ENCODE measurements at regions not wholly inside any gene's neighbourhood (a gene's known extent, or its start where the extent isn't known, plus 50 kb on each side); places are given as distances from the start of the nearest gene placed in this dataset.

- TF ChIP-seq ZNF83 (CRISPR knock-in tag; IDR thresholded peaks at IDR 0.05; ENCODE audit: borderline replicate concordance) = no peak
- no peak for TF ChIP-seq MZF1 (CRISPR knock-in tag; IDR thresholded peaks at IDR 0.05; ENCODE audit: borderline replicate concordance)
- TF ChIP-seq ZNF20 (CRISPR knock-in tag; IDR thresholded peaks at IDR 0.05) = no peak
- TF ChIP-seq ZNF484 (CRISPR knock-in tag; IDR thresholded peaks at IDR 0.05; ENCODE audit: borderline replicate concordance, low read depth) = no peak
Observed at GRCh38 chr10:120641695-120642094, 184.7 kb downstream of the PLPP4 start (continued).

GRCh38 chr10:120643351-120643750 lies 186.3 kb downstream of the PLPP4 start:
- H3K4me3 ChIP-seq (replicated peaks in 1 of 3; ENCODE audit: insufficient read depth in 1 of 3, low read depth in 2 of 3, low read length in 3 of 3) = no peak overlapping the region
- H3K9ac ChIP-seq (ENCODE audit: insufficient read depth, low read depth, low read length) = no peak overlapping the region
- H3K9me3 ChIP-seq (ENCODE audit: low read length) = no peaks in the 10 kb centered on the region
- H4K20me1 ChIP-seq (ENCODE audit: insufficient read depth, low read length) = no peaks in the 10 kb centered on the region
- DNase-seq (ENCODE audit: low spot score) (no peak), FAIRE-seq (no peak), ATAC-seq (no peak)
- H3K4me2 ChIP-seq (ENCODE audit: low read depth, low read length) = no peak overlapping the region
- H3K27ac ChIP-seq (ENCODE audit: extremely low read length, insufficient read depth, low read length) = no peak overlapping the region
- WGBS (ENCODE audit: low lambda C conversion rate) = 10% methylated on average over 2 of the region's 2 CpGs
- no peak overlapping the region for H2AFZ ChIP-seq (ENCODE audit: low read length)
- intact Hi-C loops (cut with micrococcal nuclease; ENCODE audit: unreplicated experiment) (no loop called here), in situ Hi-C loops (cut with HindIII; ENCODE audit: extremely low pct_ligation_motif_present, low pct_unique_long_range_greater_than_20kb) (no loop called here)
- BruUV-seq (replicated peaks) = no TSS peak
- CTCF ChIA-PET (ENCODE audit: low intra/inter-chr PET ratio, low total read pairs) = no interaction called here
- peaks cover 4 to 5% of the 10 kb centered on the region in 2 experiments; a peak in 3 of 5 replicates for H3K27me3 ChIP-seq (ENCODE audit: control insufficient read depth in 1 of 2, insufficient read depth in 2 of 2, low read length in 2 of 2)
- H3K4me1 ChIP-seq (ENCODE audit: insufficient read depth, low read length) = no peaks in the 10 kb centered on the region
- POLR2A ChIA-PET = no interaction called here
- H3K36me3 ChIP-seq (replicated peaks in 1 of 2; ENCODE audit: control insufficient read depth in 1 of 2, insufficient read depth in 2 of 2, low read length in 2 of 2) = no peaks in the 10 kb centered on the region
- no peaks in the 10 kb centered on the region for H3K79me2 ChIP-seq (ENCODE audit: insufficient read depth, low read length)
- no peak for TF ChIP-seq ZNF101 (CRISPR knock-in tag; IDR thresholded peaks at IDR 0.05; ENCODE audit: borderline replicate concordance, low read depth)
- no peak for TF ChIP-seq KLF11 (CRISPR knock-in tag; IDR thresholded peaks at IDR 0.05)
- TF ChIP-seq, protein P1, sequence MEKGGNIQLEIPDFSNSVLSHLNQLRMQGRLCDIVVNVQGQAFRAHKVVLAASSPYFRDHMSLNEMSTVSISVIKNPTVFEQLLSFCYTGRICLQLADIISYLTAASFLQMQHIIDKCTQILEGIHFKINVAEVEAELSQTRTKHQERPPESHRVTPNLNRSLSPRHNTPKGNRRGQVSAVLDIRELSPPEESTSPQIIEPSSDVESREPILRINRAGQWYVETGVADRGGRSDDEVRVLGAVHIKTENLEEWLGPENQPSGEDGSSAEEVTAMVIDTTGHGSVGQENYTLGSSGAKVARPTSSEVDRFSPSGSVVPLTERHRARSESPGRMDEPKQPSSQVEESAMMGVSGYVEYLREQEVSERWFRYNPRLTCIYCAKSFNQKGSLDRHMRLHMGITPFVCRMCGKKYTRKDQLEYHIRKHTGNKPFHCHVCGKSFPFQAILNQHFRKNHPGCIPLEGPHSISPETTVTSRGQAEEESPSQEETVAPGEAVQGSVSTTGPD (CRISPR knock-in tag; IDR thresholded peaks at IDR 0.05) = no peak
- TF ChIP-seq FOXP1 (IDR thresholded peaks at IDR 0.05) = no peak
- TF ChIP-seq FOXP1 (CRISPR knock-in tag; IDR thresholded peaks at IDR 0.05) = no peak
- TF ChIP-seq, protein P2, sequence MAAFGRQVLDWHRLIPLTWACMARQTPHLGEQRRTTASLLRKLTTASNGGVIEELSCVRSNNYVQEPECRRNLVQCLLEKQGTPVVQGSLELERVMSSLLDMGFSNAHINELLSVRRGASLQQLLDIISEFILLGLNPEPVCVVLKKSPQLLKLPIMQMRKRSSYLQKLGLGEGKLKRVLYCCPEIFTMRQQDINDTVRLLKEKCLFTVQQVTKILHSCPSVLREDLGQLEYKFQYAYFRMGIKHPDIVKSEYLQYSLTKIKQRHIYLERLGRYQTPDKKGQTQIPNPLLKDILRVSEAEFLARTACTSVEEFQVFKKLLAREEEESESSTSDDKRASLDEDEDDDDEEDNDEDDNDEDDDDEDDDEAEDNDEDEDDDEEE (CRISPR knock-in tag; IDR thresholded peaks at IDR 0.05) = no peak
- TF ChIP-seq ZNF34 (CRISPR knock-in tag; IDR thresholded peaks at IDR 0.05; ENCODE audit: borderline replicate concordance) = no peak
- no peak for TF ChIP-seq UBTF (CRISPR knock-in tag; IDR thresholded peaks at IDR 0.05)
- TF ChIP-seq ZNF800 (CRISPR knock-in tag; IDR thresholded peaks at IDR 0.05) = no peak
- TF ChIP-seq, protein P3, sequence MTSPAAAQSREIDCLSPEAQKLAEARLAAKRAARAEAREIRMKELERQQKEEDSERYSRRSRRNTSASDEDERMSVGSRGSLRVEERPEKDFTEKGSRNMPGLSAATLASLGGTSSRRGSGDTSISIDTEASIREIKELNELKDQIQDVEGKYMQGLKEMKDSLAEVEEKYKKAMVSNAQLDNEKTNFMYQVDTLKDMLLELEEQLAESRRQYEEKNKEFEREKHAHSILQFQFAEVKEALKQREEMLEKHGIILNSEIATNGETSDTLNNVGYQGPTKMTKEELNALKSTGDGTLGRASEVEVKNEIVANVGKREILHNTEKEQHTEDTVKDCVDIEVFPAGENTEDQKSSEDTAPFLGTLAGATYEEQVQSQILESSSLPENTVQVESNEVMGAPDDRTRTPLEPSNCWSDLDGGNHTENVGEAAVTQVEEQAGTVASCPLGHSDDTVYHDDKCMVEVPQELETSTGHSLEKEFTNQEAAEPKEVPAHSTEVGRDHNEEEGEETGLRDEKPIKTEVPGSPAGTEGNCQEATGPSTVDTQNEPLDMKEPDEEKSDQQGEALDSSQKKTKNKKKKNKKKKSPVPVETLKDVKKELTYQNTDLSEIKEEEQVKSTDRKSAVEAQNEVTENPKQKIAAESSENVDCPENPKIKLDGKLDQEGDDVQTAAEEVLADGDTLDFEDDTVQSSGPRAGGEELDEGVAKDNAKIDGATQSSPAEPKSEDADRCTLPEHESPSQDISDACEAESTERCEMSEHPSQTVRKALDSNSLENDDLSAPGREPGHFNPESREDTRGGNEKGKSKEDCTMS (CRISPR knock-in tag; conservative IDR thresholded peaks at IDR 0.05) = no peak
- TF ChIP-seq ZNF816 (CRISPR knock-in tag; IDR thresholded peaks at IDR 0.05; ENCODE audit: borderline replicate concordance) = no peak
